OCI-LY1 (cell line): ENCODE measurements at regions not wholly inside any gene's neighbourhood (a gene's known extent, or its start where the extent isn't known, plus 50 kb on each side); places are given as distances from the start of the nearest gene placed in this dataset.

Source experiments
- CTCF ChIP-seq: fragments of 200-600 bp; sonication (generic), shearing (Covaris generic); IDR thresholded peaks from 2 replicates; pipeline ENCODE4 v1.5.1; 2017; ENCODE audit warnings: mild to moderate bottlenecking, antibody characterized with exemption, low read length, moderate library complexity, mixed read lengths
- EZH2 ChIP-seq: fragments of 200-600 bp; sonication (generic), shearing (Covaris generic); IDR thresholded peaks from 2 replicates; pipeline ENCODE4 v1.8.0; 2017; ENCODE audit warnings: borderline replicate concordance, mixed run types, mild to moderate bottlenecking, antibody characterized with exemption, low read length, moderate library complexity, mixed read lengths

- TF ChIP-seq CTCF (no peak), EZH2 (no peak)
Measured at GRCh38 chr1:232421143-232421796, 208.7 kb downstream of the SIPA1L2 start.
